Mesenchymal stem cell (in vitro differentiated cells and primary cell): ENCODE measurements at regions not wholly inside any gene's neighbourhood (a gene's known extent, or its start where the extent isn't known, plus 50 kb on each side); places are given as distances from the start of the nearest gene placed in this dataset.

Source experiments
- DNase-seq: peaks from one replicate; pipeline ENCODE4 v3.0.0-alpha.2; 2013
- H2AFZ ChIP-seq: one replicate; pipeline ENCODE4 v1.6.1; 2013; ENCODE audit warnings: low read depth, mild to moderate bottlenecking, control low read depth, inconsistent platforms, low read length, moderate library complexity
- H2AK5ac ChIP-seq: 2 replicates; pipeline ENCODE4 v1.6.1; 2013; ENCODE audit warnings: low read length, moderate library complexity, mild to moderate bottlenecking, inconsistent platforms; ENCODE audit not compliant: severe bottlenecking
- H2BK120ac ChIP-seq: one replicate; pipeline ENCODE4 v1.6.1; 2013; ENCODE audit warnings: low read depth, mild to moderate bottlenecking, inconsistent platforms, low read length, moderate library complexity
- H2BK12ac ChIP-seq, 2 experiments: one replicate each; pipeline ENCODE4 v1.6.1; 2013; ENCODE audit warnings: inconsistent platforms in 2 of 2, low read length in 2 of 2, mild to moderate bottlenecking in 2 of 2, moderate library complexity in 2 of 2, control low read depth in 1 of 2
- H2BK15ac ChIP-seq: one replicate; pipeline ENCODE4 v1.6.1; 2013; ENCODE audit warnings: mild to moderate bottlenecking, low read depth, inconsistent platforms; ENCODE audit not compliant: poor library complexity, severe bottlenecking
- H2BK5ac ChIP-seq: 2 replicates; pipeline ENCODE4 v1.6.1; 2013; ENCODE audit warnings: low read depth, mild to moderate bottlenecking, low read length, control low read depth, inconsistent platforms; ENCODE audit not compliant: poor library complexity, severe bottlenecking
- H3K14ac ChIP-seq, 2 experiments: one replicate each; pipeline ENCODE4 v1.6.1; 2013; ENCODE audit warnings: inconsistent platforms in 2 of 2, low read length in 2 of 2, control low read depth in 1 of 2, mild to moderate bottlenecking in 1 of 2, moderate library complexity in 1 of 2
- H3K18ac ChIP-seq, 2 experiments: one replicate each; pipeline ENCODE4 v1.6.1; 2013; ENCODE audit warnings: inconsistent platforms in 2 of 2, low read length in 2 of 2, control low read depth in 1 of 2, low read depth in 1 of 2, mild to moderate bottlenecking in 1 of 2
- H3K23ac ChIP-seq, 2 experiments: one replicate each; pipeline ENCODE4 v1.6.1; 2013; ENCODE audit warnings: inconsistent platforms in 2 of 2, low read length in 2 of 2, mild to moderate bottlenecking in 2 of 2, moderate library complexity in 2 of 2, control low read depth in 1 of 2
- H3K27ac ChIP-seq: 2 replicates; pipeline ENCODE4 v1.5.1; 2013; ENCODE audit warnings: mild to moderate bottlenecking, moderate library complexity, low read length, control low read depth, inconsistent platforms; ENCODE audit not compliant: poor library complexity, severe bottlenecking
- H3K27me3 ChIP-seq, 2 experiments: 2 replicates each; pipeline versions ENCODE4 v1.6.1 to v1.7.0; 2013; ENCODE audit warnings: low read length in 2 of 2, mild to moderate bottlenecking in 2 of 2, moderate library complexity in 2 of 2, control low read depth in 1 of 2, inconsistent platforms in 1 of 2; ENCODE audit not compliant: control insufficient read depth in 1 of 2, insufficient read depth in 1 of 2
- H3K36me3 ChIP-seq, 2 experiments: 2 replicates each; pipeline versions ENCODE4 v1.6.1 to v1.7.0; 2013; ENCODE audit warnings: low read length in 2 of 2, control low read depth in 1 of 2, inconsistent platforms in 1 of 2, low read depth in 1 of 2, mild to moderate bottlenecking in 1 of 2; ENCODE audit not compliant: insufficient read depth in 2 of 2, control insufficient read depth in 1 of 2
- H3K4ac ChIP-seq, 2 experiments: one replicate each; pipeline ENCODE4 v1.6.1; 2013; ENCODE audit warnings: inconsistent platforms in 2 of 2, low read length in 2 of 2, mild to moderate bottlenecking in 2 of 2, moderate library complexity in 2 of 2, control low read depth in 1 of 2, low read depth in 1 of 2
- H3K4me1 ChIP-seq: 2 replicates; pipeline ENCODE4 v1.6.1; 2013; ENCODE audit warnings: low read depth, low read length, control low read depth; ENCODE audit not compliant: control insufficient read depth, insufficient read depth
- H3K4me2 ChIP-seq: 2 replicates; pipeline ENCODE4 v1.6.1; 2013; ENCODE audit warnings: low read length, mild to moderate bottlenecking, inconsistent platforms; ENCODE audit not compliant: poor library complexity, severe bottlenecking
- H3K4me3 ChIP-seq, 2 experiments: 2 replicates each; pipeline versions ENCODE4 v1.5.1 to v1.7.0; 2013; ENCODE audit warnings: low read length in 2 of 2, mild to moderate bottlenecking in 2 of 2, control low read depth in 1 of 2, low read depth in 1 of 2; ENCODE audit not compliant: insufficient read depth in 1 of 2
- H3K79me1 ChIP-seq: replicated peaks from 2 replicates; pipeline ENCODE4 v1.6.1; 2013; ENCODE audit warnings: mild to moderate bottlenecking, control low read depth, low read length, inconsistent platforms; ENCODE audit not compliant: poor library complexity, severe bottlenecking
- H3K9ac ChIP-seq: 2 replicates; pipeline ENCODE4 v1.7.0; 2013; ENCODE audit warnings: mild to moderate bottlenecking, low read length, moderate library complexity
- H3K9me3 ChIP-seq: 2 replicates; pipeline ENCODE4 v1.7.0; 2013; ENCODE audit warnings: mild to moderate bottlenecking, low read length; ENCODE audit not compliant: control insufficient read depth
- H4K8ac ChIP-seq: one replicate; pipeline ENCODE4 v1.6.1; 2013; ENCODE audit warnings: inconsistent platforms, mild to moderate bottlenecking, low read length, moderate library complexity
- H4K91ac ChIP-seq: one replicate; pipeline ENCODE4 v1.6.1; 2013; ENCODE audit warnings: mild to moderate bottlenecking, low read length, inconsistent platforms
- WGBS: methylation state at CpG from one replicate; pipeline ENCODE4 v1.1.7; 2013; ENCODE audit warnings: mixed read lengths; 5-methylcytosine and 5-hydroxymethylcytosine counted together

- peaks cover 22% of the 10 kb centered on the region for H3K9me3 ChIP-seq
- no peak overlapping the region for H2BK120ac ChIP-seq
- no peak overlapping the region for H2AK5ac ChIP-seq
- H3K4me3 ChIP-seq, result no peak overlapping the region
- no peak overlapping the region for H2BK5ac ChIP-seq
- no peak overlapping the region for H4K8ac ChIP-seq
- no peak for DNase-seq
- no peak overlapping the region for H3K27ac ChIP-seq
- H2BK12ac ChIP-seq, result no peak overlapping the region
- WGBS, result 80% methylated on average over 5 of the region's 6 CpGs
- H3K79me1 ChIP-seq, result no peaks in the 10 kb centered on the region
- H3K14ac ChIP-seq, result no peak overlapping the region
- no peaks in the 10 kb centered on the region for H3K4me1 ChIP-seq
- H3K23ac ChIP-seq, result no peak overlapping the region
- no peaks in the 10 kb centered on the region for H3K36me3 ChIP-seq
- H4K91ac ChIP-seq, result no peak overlapping the region
- H3K4ac ChIP-seq, result no peak overlapping the region
- no peak overlapping the region for H3K9ac ChIP-seq
- no peaks in the 10 kb centered on the region for H3K27me3 ChIP-seq
- H2AFZ ChIP-seq, result no peak overlapping the region
- H3K18ac ChIP-seq, result no peak overlapping the region
- H2BK15ac ChIP-seq, result no peak overlapping the region
- no peak overlapping the region for H3K4me2 ChIP-seq
Observed at GRCh38 chr19:57008432-57008831, 111.4 kb upstream of the USP29 start.

- Histone ChIP-seq H3K23ac (no peak overlapping the region), H3K18ac (no peak overlapping the region), H3K9me3 (peaks cover 37% of the 10 kb centered on the region), H3K27ac (no peak overlapping the region), H2AFZ (no peak overlapping the region), H2AK5ac (no peak overlapping the region), H3K9ac (no peak overlapping the region), H3K14ac (no peak overlapping the region), H3K79me1 (no peaks in the 10 kb centered on the region), H3K4me1 (no peaks in the 10 kb centered on the region), H3K27me3 (no peaks in the 10 kb centered on the region), H2BK120ac (no peak overlapping the region), H4K91ac (no peak overlapping the region), H4K8ac (no peak overlapping the region), H3K4ac (no peak overlapping the region), H2BK15ac (no peak overlapping the region), H2BK5ac (no peak overlapping the region), H2BK12ac (no peak overlapping the region), H3K4me3 (no peak overlapping the region), H3K4me2 (no peak overlapping the region), H3K36me3 (no peaks in the 10 kb centered on the region)
- 78% methylated on average over 16 of the region's 16 CpGs for WGBS
- no peak for DNase-seq
Observed at GRCh38 chr19:57010541-57010940, 109.2 kb upstream of the USP29 start.

- no peak overlapping the region for H2BK12ac ChIP-seq
- H2BK5ac ChIP-seq, result no peak overlapping the region
- no peak overlapping the region for H3K4me3 ChIP-seq
- H3K23ac ChIP-seq, result no peak overlapping the region
- H3K18ac ChIP-seq, result no peak overlapping the region
- no peak overlapping the region for H4K91ac ChIP-seq
- H2BK15ac ChIP-seq, result no peak overlapping the region
- H3K36me3 ChIP-seq, result no peaks in the 10 kb centered on the region
- no peak overlapping the region for H2AFZ ChIP-seq
- no peaks in the 10 kb centered on the region for H3K79me1 ChIP-seq
- no peak overlapping the region for H3K9ac ChIP-seq
- no peaks in the 10 kb centered on the region for H3K4me1 ChIP-seq
- H3K4ac ChIP-seq, result no peak overlapping the region
- H3K27me3 ChIP-seq, result no peaks in the 10 kb centered on the region
- H3K9me3 ChIP-seq, result peaks cover 30% of the 10 kb centered on the region
- 87% methylated on average over 25 of the region's 27 CpGs for WGBS
- H2AK5ac ChIP-seq, result no peak overlapping the region
- no peak overlapping the region for H2BK120ac ChIP-seq
- DNase-seq, result no peak
- no peak overlapping the region for H4K8ac ChIP-seq
- no peak overlapping the region for H3K4me2 ChIP-seq
- H3K14ac ChIP-seq, result no peak overlapping the region
- no peak overlapping the region for H3K27ac ChIP-seq
Observed at GRCh38 chr19:57016076-57016475, 103.7 kb upstream of the USP29 start.

- H2BK15ac ChIP-seq, result no peak overlapping the region
- WGBS, result 73% methylated on average over 14 of the region's 14 CpGs
- H2BK5ac ChIP-seq, result no peak overlapping the region
- H2BK120ac ChIP-seq, result no peak overlapping the region
- no peak overlapping the region for H3K27ac ChIP-seq
- no peak overlapping the region for H2BK12ac ChIP-seq
- no peak overlapping the region for H3K14ac ChIP-seq
- no peak overlapping the region for H3K18ac ChIP-seq
- no peaks in the 10 kb centered on the region for H3K79me1 ChIP-seq
- no peak overlapping the region for H4K91ac ChIP-seq
- no peak overlapping the region for H3K9ac ChIP-seq
- H3K4me3 ChIP-seq, result no peak overlapping the region
- DNase-seq, result no peak
- no peak overlapping the region for H4K8ac ChIP-seq
- H3K4me1 ChIP-seq, result no peaks in the 10 kb centered on the region
- H3K4ac ChIP-seq, result no peak overlapping the region
- H3K9me3 ChIP-seq, result peaks cover 30% of the 10 kb centered on the region
- H2AK5ac ChIP-seq, result no peak overlapping the region
- no peaks in the 10 kb centered on the region for H3K27me3 ChIP-seq
- no peaks in the 10 kb centered on the region for H3K36me3 ChIP-seq
- H2AFZ ChIP-seq, result no peak overlapping the region
- H3K4me2 ChIP-seq, result no peak overlapping the region
- no peak overlapping the region for H3K23ac ChIP-seq
Observed at GRCh38 chr19:57016491-57016890, 103.3 kb upstream of the USP29 start.
